ENCODE measurements at regions not wholly inside any gene's neighbourhood (a gene's known extent, or its start where the extent isn't known, plus 50 kb on each side); places are given as distances from the start of the nearest gene placed in this dataset.

DNA sequence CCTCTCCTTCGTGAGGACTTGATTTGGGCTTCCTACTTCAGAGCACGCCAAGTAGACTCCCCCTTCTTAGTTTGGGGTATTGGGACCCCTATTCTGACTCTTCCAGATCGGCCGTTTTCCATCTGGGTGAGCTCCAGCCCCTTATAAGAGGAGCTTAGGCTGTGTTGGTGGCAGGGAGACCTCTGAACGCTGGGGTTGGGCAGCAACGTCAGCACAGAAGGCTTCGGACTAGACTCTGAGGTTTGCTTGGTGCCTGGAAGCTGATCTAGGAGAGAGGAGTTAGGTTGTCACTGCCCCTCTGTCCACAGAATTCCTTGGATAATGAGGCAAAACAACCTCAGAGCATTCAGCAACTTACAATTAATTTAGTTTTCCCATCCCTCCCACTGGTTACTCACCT lies 99.2 kb upstream of the RTL1 start:
- no peak for ATAC-seq (ENCODE audit: insufficient read depth, low read depth)
- Histone ChIP-seq H3K36me3 (ENCODE audit: insufficient read depth, low read length) (no peaks in the 10 kb centered on the region), H3K9ac (ENCODE audit: low read depth, low read length) (no peak overlapping the region), H3K9me3 (ENCODE audit: insufficient read depth, low read length, severe bottlenecking) (no peaks in the 10 kb centered on the region), H3K4me2 (ENCODE audit: insufficient read depth, low read length) (no peak overlapping the region), H3K4me1 (ENCODE audit: insufficient read depth, low read length) (peaks cover 16% of the 10 kb centered on the region), H4K20me1 (ENCODE audit: insufficient read depth, low read length) (no peaks in the 10 kb centered on the region), H3K27me3 (ENCODE audit: insufficient read depth, low read length, poor library complexity) (peaks cover 2% of the 10 kb centered on the region), H3K27ac (ENCODE audit: low read length) (no peak overlapping the region), H3K79me2 (ENCODE audit: insufficient read depth, low read length) (no peaks in the 10 kb centered on the region), H3K4me3 (ENCODE audit: low read depth in 1 of 2, low read length in 2 of 2) (no peak overlapping the region), H2AFZ (ENCODE audit: low read depth, low read length) (no peak overlapping the region)
- no peak for TF ChIP-seq EZH2 (IDR thresholded peaks at IDR 0.05; ENCODE audit: borderline replicate concordance, low read depth, low read length, severe bottlenecking)
- TF ChIP-seq CTCF (IDR thresholded peaks at IDR 0.05; ENCODE audit: borderline replicate concordance, extremely low read depth, low read length, poor library complexity, severe bottlenecking) = no peak
- no peak for DNase-seq

DNA sequence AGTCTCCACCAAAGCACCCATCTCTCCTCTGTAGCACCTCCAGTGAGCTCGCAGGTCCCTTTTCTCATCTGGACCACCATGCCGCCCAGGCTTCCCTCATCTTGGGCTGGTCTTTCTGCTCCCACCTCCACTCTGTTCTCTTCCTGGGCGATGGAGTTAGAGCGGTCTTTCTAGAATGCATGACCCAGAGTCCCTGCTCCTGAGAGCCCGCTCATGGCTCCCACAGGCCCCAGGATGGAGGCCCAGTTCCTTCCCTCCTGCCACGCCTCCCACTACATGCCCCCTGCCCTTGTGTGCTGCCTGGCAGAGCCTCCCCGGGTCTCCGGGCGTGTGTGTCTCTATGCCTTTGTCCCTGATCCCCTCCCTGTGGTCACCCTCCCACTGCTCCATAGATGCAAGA lies 100.7 kb upstream of the RTL1 start:
- H3K4me2 ChIP-seq (ENCODE audit: insufficient read depth, low read length) = no peak overlapping the region

GRCh38 chr14:101004954-101005353 lies 101.4 kb upstream of the RTL1 start:
- Histone ChIP-seq H3K4me3 (ENCODE audit: low read depth in 1 of 2, low read length in 2 of 2) (no peak overlapping the region), H3K4me1 (ENCODE audit: insufficient read depth, low read length) (peaks cover 16% of the 10 kb centered on the region), H3K9ac (ENCODE audit: low read depth, low read length) (no peak overlapping the region), H3K9me3 (ENCODE audit: insufficient read depth, low read length, severe bottlenecking) (no peaks in the 10 kb centered on the region), H3K27ac (ENCODE audit: low read length) (no peak overlapping the region), H3K36me3 (ENCODE audit: insufficient read depth, low read length) (no peaks in the 10 kb centered on the region), H3K4me2 (ENCODE audit: insufficient read depth, low read length) (no peak overlapping the region), H2AFZ (ENCODE audit: low read depth, low read length) (no peak overlapping the region), H4K20me1 (ENCODE audit: insufficient read depth, low read length) (no peaks in the 10 kb centered on the region), H3K79me2 (ENCODE audit: insufficient read depth, low read length) (no peaks in the 10 kb centered on the region), H3K27me3 (ENCODE audit: insufficient read depth, low read length, poor library complexity) (no peaks in the 10 kb centered on the region)
- no peak for DNase-seq
- no peak for ATAC-seq (ENCODE audit: insufficient read depth, low read depth)
- TF ChIP-seq CTCF (IDR thresholded peaks at IDR 0.05; ENCODE audit: borderline replicate concordance, extremely low read depth, low read length, poor library complexity, severe bottlenecking) = no peak

More for the DNA sequence above, 100.7 kb upstream of the RTL1 start:
- ATAC-seq (ENCODE audit: insufficient read depth, low read depth) (no peak), DNase-seq (no peak)
- no peak overlapping the region for H3K9ac ChIP-seq (ENCODE audit: low read depth, low read length)
- H3K4me3 ChIP-seq (ENCODE audit: low read depth in 1 of 2, low read length in 2 of 2) = no peak overlapping the region
- H2AFZ ChIP-seq (ENCODE audit: low read depth, low read length) = no peak overlapping the region
- H3K36me3 ChIP-seq (ENCODE audit: insufficient read depth, low read length) = no peaks in the 10 kb centered on the region
- no peaks in the 10 kb centered on the region for H4K20me1 ChIP-seq (ENCODE audit: insufficient read depth, low read length)
- H3K27me3 ChIP-seq (ENCODE audit: insufficient read depth, low read length, poor library complexity) = no peaks in the 10 kb centered on the region
- TF ChIP-seq EZH2 (IDR thresholded peaks at IDR 0.05; ENCODE audit: borderline replicate concordance, low read depth, low read length, severe bottlenecking) (no peak), CTCF (IDR thresholded peaks at IDR 0.05; ENCODE audit: borderline replicate concordance, extremely low read depth, low read length, poor library complexity, severe bottlenecking) (no peak)
- H3K4me1 ChIP-seq (ENCODE audit: insufficient read depth, low read length) = peaks cover 16% of the 10 kb centered on the region
- no peak overlapping the region for H3K27ac ChIP-seq (ENCODE audit: low read length)
- no peaks in the 10 kb centered on the region for H3K79me2 ChIP-seq (ENCODE audit: insufficient read depth, low read length)
- no peaks in the 10 kb centered on the region for H3K9me3 ChIP-seq (ENCODE audit: insufficient read depth, low read length, severe bottlenecking)

GRCh38 chr14:101005447-101005846 lies 101.9 kb upstream of the RTL1 start:
- peak; percentile 8; the same call in 1 of the 3 replicates for ATAC-seq (ENCODE audit: insufficient read depth, low read depth)
- Histone ChIP-seq H3K27ac (ENCODE audit: low read length) (no peak overlapping the region), H3K79me2 (ENCODE audit: insufficient read depth, low read length) (no peaks in the 10 kb centered on the region), H3K4me1 (ENCODE audit: insufficient read depth, low read length) (peaks cover 16% of the 10 kb centered on the region), H3K9me3 (ENCODE audit: insufficient read depth, low read length, severe bottlenecking) (no peaks in the 10 kb centered on the region), H3K4me3 (ENCODE audit: low read depth in 1 of 2, low read length in 2 of 2) (no peak overlapping the region), H2AFZ (ENCODE audit: low read depth, low read length) (no peak overlapping the region), H4K20me1 (ENCODE audit: insufficient read depth, low read length) (no peaks in the 10 kb centered on the region), H3K4me2 (ENCODE audit: insufficient read depth, low read length) (no peak overlapping the region), H3K36me3 (ENCODE audit: insufficient read depth, low read length) (no peaks in the 10 kb centered on the region), H3K27me3 (ENCODE audit: insufficient read depth, low read length, poor library complexity) (no peaks in the 10 kb centered on the region), H3K9ac (ENCODE audit: low read depth, low read length) (no peak overlapping the region)
- DNase-seq = no peak
- TF ChIP-seq EZH2 (IDR thresholded peaks at IDR 0.05; ENCODE audit: borderline replicate concordance, low read depth, low read length, severe bottlenecking) (no peak), CTCF (IDR thresholded peaks at IDR 0.05; ENCODE audit: borderline replicate concordance, extremely low read depth, low read length, poor library complexity, severe bottlenecking) (no peak)
